ENCODE measurements at regions not wholly inside any gene's neighbourhood (a gene's known extent, or its start where the extent isn't known, plus 50 kb on each side); places are given as distances from the start of the nearest gene placed in this dataset.

- TF ChIP-seq ZFX (IDR thresholded peaks at IDR 0.05) (no peak), CTCF (conservative IDR thresholded peaks at IDR 0.05) (no peak)
- no peak overlapping the region for H3K27ac ChIP-seq
Measured at GRCh38 chr5:104198156-104198555, 635.6 kb upstream of the NUDT12 start.

- TF ChIP-seq CTCF (conservative IDR thresholded peaks at IDR 0.05), result no peak
- TF ChIP-seq ZFX (IDR thresholded peaks at IDR 0.05), result no peak
- H3K27ac ChIP-seq, result no peak overlapping the region
Measured at GRCh38 chr5:104189909-104190308, 627.3 kb upstream of the NUDT12 start.

- no peak for TF ChIP-seq CTCF (conservative IDR thresholded peaks at IDR 0.05)
- no peak for TF ChIP-seq ZFX (IDR thresholded peaks at IDR 0.05)
- no peak overlapping the region for H3K27ac ChIP-seq
Measured at GRCh38 chr5:104189031-104189430, 626.4 kb upstream of the NUDT12 start.

GRCh38 chr5:104187656-104188055, 625.1 kb upstream of the NUDT12 start:
- no peak for TF ChIP-seq CTCF (conservative IDR thresholded peaks at IDR 0.05)
- TF ChIP-seq ZFX (IDR thresholded peaks at IDR 0.05), result no peak
- no peak overlapping the region for H3K27ac ChIP-seq

GRCh38 chr5:104186510-104186909, 623.9 kb upstream of the NUDT12 start:
- TF ChIP-seq CTCF (conservative IDR thresholded peaks at IDR 0.05), result no peak
- TF ChIP-seq ZFX (IDR thresholded peaks at IDR 0.05), result no peak
- H3K27ac ChIP-seq, result no peak overlapping the region

- no peak overlapping the region for H3K27ac ChIP-seq
- TF ChIP-seq ZFX (IDR thresholded peaks at IDR 0.05) (no peak), CTCF (conservative IDR thresholded peaks at IDR 0.05) (no peak)
Measured at GRCh38 chr5:104186100-104186499, 623.5 kb upstream of the NUDT12 start.

GRCh38 chr5:104184264-104184663, 621.7 kb upstream of the NUDT12 start:
- TF ChIP-seq CTCF (conservative IDR thresholded peaks at IDR 0.05) (no peak), ZFX (IDR thresholded peaks at IDR 0.05) (no peak)
- H3K27ac ChIP-seq, result no peak overlapping the region
